Right ventricle myocardium inferior (tissue), 1 donor: ENCODE measurements at regions not wholly inside any gene's neighbourhood (a gene's known extent, or its start where the extent isn't known, plus 50 kb on each side); places are given as distances from the start of the nearest gene placed in this dataset.
"Not testable (repeated sequence)": the region's sequence is repeated elsewhere in the genome, so short reads cannot be mapped to it uniquely, and the experiment has no call there.

Experiments
- ATAC-seq: fragments of 200-7000 bp; cut with Tn5 transposase; one replicate; pipeline ENCODE4 v1.9.1; 2020; ENCODE audit warnings: mild to moderate bottlenecking, moderate library complexity
- DNase-seq: peaks from one replicate; pipeline ENCODE4 v3.0.0; 2021; ENCODE audit errors: missing footprints
- intact Hi-C: fragments of 100-400 bp; cut with DNase I; formaldehyde crosslinking; loops from one replicate; pipeline ENCODE4 v1.11.0; 2022
- donor health status: DM: no; HTN: yes; CAD: no; lungs with severe emphysema.

GRCh38 chr1:157213836-157214235 is 75.6 kb upstream of the ETV3 start:
- intact Hi-C loops, result no loop called here
- DNase-seq (no peak), ATAC-seq (no peak)

GRCh38 chr1:157209514-157209913 is 71.3 kb upstream of the ETV3 start:
- no peak for ATAC-seq
- no peak for DNase-seq
- intact Hi-C loops, result no loop called here

GRCh38 chr1:157205982-157206381 is 67.8 kb upstream of the ETV3 start:
- ATAC-seq, intact Hi-C loops, DNase-seq: not testable (repeated sequence)

GRCh38 chr1:157203166-157203565 is 65.0 kb upstream of the ETV3 start:
- ATAC-seq, result no peak
- intact Hi-C loops, result no loop called here
- no peak for DNase-seq

GRCh38 chr1:157202331-157202730 is 64.1 kb upstream of the ETV3 start:
- intact Hi-C loops, result no loop called here
- DNase-seq (no peak), ATAC-seq (no peak)

- intact Hi-C loops, result no loop called here
- no peak for DNase-seq
- ATAC-seq, result no peak
These were observed 63.6 kb upstream of the ETV3 start for GRCh38 chr1:157201767-157202166.

GRCh38 chr1:157200451-157200850 is 62.3 kb upstream of the ETV3 start:
- intact Hi-C loops, result no loop called here
- no peak for ATAC-seq
- DNase-seq, result no peak

- DNase-seq, result no peak
- intact Hi-C loops, result loop anchor here (5.0 kb wide), 1 partner anchor 288 kb away; no protein-coding TSS in a partner anchor
- no peak for ATAC-seq
These were observed 61.2 kb upstream of the ETV3 start for GRCh38 chr1:157199421-157199755.

GRCh38 chr1:157198619-157199420 is 60.6 kb upstream of the ETV3 start:
- intact Hi-C loops, result loop anchor here (5.0 kb wide), 1 partner anchor 288 kb away; no protein-coding TSS in a partner anchor
- DNase-seq (no peak), ATAC-seq (no peak)

GRCh38 chr1:157197906-157198435 is 59.8 kb upstream of the ETV3 start:
- intact Hi-C loops, result loop anchor here (5.0 kb wide), 1 partner anchor 289 kb away; no protein-coding TSS in a partner anchor

GRCh38 chr1:157196670-157197456 is 58.7 kb upstream of the ETV3 start:
- not testable (repeated sequence) for DNase-seq, ATAC-seq
- intact Hi-C loops, result loop anchor here (5.0 kb wide), 1 partner anchor 290 kb away; no protein-coding TSS in a partner anchor

More at GRCh38 chr1:157197906-157198435, 59.8 kb upstream of the ETV3 start:
- DNase-seq, result no peak
- ATAC-seq, result no peak

- ATAC-seq (no peak), DNase-seq (no peak)
- intact Hi-C loops, result loop anchor here (5.0 kb wide), 1 partner anchor 291 kb away; no protein-coding TSS in a partner anchor
These were observed 58.0 kb upstream of the ETV3 start for GRCh38 chr1:157196245-157196543.

GRCh38 chr1:157195521-157196244 is 57.5 kb upstream of the ETV3 start:
- DNase-seq (no peak), ATAC-seq (no peak)
- intact Hi-C loops, result loop anchor here (5.0 kb wide), 1 partner anchor 292 kb away; no protein-coding TSS in a partner anchor

- intact Hi-C loops, result loop anchor here (5.0 kb wide), 1 partner anchor 292 kb away; no protein-coding TSS in a partner anchor
- ATAC-seq, result no peak
- no peak for DNase-seq
These were observed 56.7 kb upstream of the ETV3 start for GRCh38 chr1:157194731-157195520.

GRCh38 chr1:157193702-157194391 is 55.7 kb upstream of the ETV3 start:
- no peak for DNase-seq
- ATAC-seq, result no peak
- intact Hi-C loops, result loop anchor here (2.0 kb wide), 1 partner anchor 305 kb away; no protein-coding TSS in a partner anchor

- intact Hi-C loops, result loop anchor here (2.0 kb wide), 1 partner anchor 306 kb away; no protein-coding TSS in a partner anchor
- DNase-seq, result no peak
- no peak for ATAC-seq
These were observed 55.0 kb upstream of the ETV3 start for GRCh38 chr1:157193219-157193618.
